GM19193 (cell line): ENCODE measurements at regions not wholly inside any gene's neighbourhood (a gene's known extent, or its start where the extent isn't known, plus 50 kb on each side); places are given as distances from the start of the nearest gene placed in this dataset.

ENCODE experiments used
- POLR2A ChIP-seq: IDR thresholded peaks from 4 replicates; pipeline ENCODE4 v1.6.1; 2011; ENCODE audit not compliant: insufficient read depth, insufficient read length; ENCODE audit errors: extremely low read depth

DNA sequence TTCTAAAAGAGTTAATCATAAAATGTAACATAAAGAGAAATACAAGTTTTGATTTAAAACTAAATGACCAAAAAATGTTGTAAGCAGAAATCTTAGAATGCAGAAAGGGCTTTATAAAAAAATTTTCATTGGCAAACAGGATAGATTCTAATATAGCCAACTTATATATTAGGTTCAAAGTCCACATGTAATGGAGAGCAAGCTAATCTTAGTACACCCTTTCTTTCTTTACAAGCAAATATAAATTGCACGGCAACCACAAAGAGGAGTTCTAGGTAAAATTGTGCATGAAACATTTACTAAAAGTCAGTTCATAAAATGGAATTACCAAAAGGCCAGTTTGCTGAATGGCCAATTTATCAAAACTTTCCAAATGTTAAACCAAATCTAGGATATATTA lies 130.6 kb downstream of the NOL4 start:
- TF ChIP-seq POLR2A, result no peak

DNA sequence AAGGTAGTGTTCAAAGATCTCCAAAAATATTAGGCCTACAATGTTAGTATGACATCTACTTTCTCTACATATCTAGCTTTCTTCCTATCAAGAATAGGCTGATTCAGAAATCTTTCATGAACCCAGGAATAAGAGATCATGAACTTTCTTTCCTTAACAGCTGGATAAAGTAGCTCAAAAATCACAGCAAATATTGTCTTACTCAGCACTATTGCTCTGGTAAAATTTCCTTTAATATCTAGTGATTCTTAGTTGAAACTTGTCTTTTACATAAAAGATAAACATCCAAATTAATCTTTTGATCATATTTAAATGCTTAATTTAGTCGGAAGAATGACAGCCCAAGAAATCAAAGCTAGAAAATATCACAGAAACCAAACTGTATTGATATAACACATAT lies 131.9 kb downstream of the NOL4 start:
- no peak for TF ChIP-seq POLR2A

DNA sequence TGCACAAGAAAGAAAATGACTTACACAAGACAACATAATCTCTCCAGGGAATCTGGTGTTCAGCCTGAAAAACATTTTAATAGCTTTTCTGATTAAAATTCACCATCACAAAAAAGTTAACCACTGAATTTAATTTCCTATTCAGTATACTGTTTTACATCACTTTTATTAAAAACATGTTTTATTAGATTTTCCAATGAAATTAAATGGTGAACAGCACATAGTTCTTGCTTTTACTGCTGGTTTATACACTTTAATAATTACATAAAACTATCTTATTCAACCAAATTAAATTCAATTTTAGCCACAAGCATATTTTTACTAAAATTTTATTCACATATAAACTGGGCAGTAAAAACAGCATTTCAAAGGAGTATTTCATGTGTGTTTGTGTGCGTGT lies 138.3 kb downstream of the NOL4 start:
- TF ChIP-seq POLR2A, result no peak

DNA sequence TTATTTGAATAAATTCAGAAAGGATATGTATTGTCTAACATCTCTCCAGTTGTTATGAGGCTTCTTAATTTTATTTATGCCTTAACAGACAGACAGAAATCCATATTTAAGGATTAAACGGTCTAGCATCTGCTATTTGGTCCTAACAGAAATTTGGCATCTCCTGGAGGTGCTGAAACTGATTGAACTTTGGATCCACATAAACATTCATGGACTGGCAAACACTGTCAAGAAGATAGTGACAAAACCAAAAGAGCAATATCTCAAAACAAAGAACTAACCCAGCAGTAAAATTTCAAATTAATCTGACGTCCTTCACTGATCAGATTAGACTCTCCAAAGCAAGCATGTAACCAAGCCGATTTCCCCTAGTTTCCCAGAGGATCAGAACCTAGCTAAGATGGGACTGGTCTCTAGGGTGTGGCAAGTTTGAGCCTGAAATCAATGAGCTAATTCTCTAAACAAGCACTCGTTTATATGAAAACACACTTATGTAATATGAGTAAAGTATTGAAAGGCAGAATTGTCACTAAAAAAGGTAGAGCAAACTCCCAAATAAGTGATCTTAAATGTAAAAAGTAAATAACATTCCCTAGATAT lies 139.5 kb downstream of the NOL4 start:
- no peak for TF ChIP-seq POLR2A

DNA sequence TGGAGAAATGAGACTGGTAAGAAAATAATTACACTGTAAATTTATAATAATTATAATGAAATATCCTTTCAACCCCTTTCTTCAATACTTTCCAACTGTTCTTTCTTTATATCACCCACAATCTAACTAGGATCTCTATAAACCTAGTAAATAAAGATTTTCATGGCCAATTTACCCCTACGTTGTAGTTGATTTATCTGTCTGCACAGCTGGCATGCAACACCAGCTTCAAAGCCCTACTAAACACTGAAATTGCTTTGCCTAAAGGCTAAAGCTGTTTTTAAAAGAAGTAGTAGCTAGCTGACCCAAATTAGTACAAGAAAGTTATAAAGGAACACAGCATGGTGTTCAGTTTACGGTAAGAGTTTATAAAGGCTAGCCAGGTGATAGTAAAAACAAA lies 140.1 kb downstream of the NOL4 start:
- no peak for TF ChIP-seq POLR2A

DNA sequence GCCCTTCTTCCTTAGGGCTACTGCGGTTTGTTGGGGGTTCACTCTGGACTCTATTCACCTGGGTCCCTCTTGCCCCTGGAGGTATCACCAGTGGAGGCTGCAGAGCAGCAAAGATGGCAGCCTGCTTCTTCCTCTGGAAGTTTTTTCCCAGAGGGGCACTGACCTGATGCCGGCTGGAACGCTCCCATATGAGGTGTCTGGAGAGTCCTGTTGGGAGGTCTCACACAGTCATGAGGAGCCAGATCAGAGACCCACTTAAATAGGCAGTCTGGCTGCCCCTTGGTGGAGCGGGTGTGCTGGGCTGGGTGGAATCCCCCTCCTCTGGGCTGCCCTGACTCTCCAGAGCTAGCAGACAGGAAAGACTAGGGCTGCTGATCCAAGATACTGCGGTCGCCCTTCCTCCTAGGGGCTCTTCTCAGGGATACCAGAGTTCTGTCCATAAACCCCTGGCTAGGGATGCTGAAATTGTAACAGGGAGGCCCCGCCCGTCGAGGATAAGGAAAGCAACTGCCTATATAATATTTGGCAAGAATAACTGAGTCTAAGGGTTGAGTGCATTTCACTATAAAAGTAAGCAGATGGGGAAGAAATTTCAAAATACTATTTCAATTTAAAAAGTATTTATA lies 140.7 kb downstream of the NOL4 start:
- no peak for TF ChIP-seq POLR2A

DNA sequence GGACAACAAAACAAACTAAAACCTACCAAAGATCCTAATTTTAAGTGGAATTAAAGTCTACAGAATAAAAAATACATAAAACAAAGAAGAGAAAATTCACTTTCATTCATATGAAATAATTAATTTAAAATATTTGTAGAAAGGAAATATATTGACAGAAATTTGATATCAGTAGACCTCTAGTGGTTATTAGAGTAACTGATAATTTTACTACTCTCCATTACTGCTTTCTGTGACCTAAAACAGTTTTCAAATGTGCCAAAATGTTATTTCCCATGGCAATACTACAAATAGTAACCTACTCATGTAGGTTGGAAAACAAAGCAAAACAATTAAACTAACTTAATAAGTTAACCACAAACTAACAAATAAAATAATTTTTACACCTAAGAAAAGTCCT lies 147.1 kb downstream of the NOL4 start:
- no peak for TF ChIP-seq POLR2A

DNA sequence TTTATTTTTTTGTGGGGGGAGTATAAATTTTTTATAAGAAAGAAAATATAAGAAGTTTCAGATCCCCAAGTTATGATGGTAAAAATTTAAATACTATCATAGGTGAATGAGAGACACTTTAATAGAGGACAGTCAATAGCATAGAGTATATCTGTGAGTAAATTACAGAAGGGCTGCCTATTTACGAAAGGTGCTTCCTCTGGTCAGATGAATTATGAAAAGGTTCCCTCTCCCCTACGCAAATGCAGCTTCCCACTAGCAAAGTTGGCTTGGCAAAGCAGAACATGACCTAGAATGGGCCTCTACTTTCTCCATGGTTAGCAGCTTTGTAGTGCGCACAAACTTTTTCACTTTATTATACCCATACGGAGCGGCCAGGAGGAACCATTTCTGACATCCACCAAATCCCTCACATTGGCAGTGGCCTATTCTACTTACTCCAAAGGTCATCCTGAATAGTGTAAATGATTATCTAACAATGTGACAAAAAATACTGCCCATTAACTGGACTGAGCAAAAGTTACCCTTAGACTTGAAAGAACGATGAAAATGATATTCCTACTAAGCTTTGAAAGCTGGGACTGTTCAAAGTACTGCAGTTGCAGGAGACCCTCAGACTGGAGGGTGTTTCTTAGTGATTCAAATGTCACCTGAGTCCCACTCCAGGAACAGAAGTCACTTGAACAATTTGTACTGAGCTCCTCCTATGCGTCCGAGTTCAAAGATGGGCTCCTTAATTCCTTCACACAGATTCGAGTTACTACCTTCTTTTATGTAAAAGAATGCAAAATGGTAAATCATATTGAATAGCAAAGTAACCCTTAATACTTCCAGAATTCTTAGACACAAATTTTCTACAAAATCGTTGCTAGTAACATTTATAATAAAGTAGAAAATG lies 148.5 kb downstream of the NOL4 start:
- no peak for TF ChIP-seq POLR2A

DNA sequence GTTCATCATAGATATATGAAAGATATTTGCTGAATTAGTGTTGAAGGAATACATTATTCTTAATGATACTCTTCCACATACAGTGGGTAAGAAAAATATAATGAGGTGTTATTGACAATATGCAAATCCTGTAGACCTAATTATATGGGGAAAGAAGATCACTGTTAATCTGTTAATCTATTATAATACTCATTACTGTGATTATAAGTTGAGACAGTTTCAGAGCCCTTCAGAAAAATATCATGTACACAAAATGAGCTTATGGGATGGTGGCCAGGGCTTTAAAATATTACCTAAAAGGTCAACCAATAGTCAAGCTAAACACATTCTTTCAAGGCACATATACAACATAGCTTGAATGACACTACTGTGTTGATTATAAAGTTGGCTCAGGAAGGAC lies 163.5 kb downstream of the NOL4 start:
- no peak for TF ChIP-seq POLR2A

DNA sequence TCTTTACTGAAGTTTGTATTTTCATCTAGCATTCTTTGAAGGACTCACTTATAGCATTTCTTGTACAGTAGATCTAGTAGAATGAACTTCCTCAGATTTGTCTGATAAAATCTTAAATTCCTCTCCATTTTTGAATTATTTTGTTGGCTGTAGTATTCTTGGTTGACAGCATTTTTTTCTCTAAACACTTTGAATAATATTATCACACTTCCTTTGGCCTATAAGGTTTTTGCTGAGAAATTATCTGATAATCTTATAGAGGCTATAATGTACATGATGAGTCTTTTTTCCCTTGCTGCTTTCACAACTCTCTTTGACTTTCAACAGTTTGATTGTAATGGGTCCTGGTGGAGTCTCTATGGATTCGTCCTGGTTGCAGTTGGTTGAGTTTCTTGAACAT lies 169.5 kb downstream of the NOL4 start:
- no peak for TF ChIP-seq POLR2A

DNA sequence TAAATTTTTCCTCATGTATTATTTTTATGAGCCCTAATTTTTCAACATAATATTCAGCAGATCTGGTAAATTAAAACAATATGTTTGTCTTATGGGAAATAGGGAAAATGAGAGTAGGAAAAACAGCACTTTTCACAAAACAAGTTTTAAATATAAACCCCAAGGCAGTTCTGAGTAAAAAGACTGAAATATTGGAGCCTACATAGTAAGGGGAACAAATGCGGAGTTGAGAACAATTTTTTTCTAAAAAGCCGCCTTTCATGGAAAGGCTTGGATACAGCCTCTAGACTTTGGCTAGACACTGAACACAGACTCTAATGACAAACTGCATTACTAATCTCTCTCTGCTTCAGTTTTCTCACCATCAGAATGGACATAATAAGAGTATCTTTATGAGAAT lies 174.1 kb downstream of the NOL4 start:
- no peak for TF ChIP-seq POLR2A

DNA sequence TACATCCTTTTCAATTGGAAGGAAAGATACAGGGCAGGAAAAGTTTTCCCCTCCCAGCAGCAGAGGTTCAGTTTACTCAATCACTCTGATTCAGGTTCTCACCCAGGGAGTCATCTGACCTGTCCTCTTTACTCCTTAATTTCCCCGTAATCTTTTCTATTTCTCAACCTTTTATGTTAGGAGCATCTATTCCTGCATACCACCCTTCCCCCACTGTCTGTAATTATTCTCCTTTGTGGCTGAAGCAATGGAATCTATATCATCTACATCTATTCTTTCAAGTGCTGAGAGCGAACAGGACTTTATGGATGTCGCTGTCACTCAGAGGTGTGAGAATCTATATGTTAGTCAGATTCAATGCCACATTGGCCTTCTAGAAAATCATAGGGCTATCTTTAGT lies 175.2 kb downstream of the NOL4 start:
- no peak for TF ChIP-seq POLR2A

DNA sequence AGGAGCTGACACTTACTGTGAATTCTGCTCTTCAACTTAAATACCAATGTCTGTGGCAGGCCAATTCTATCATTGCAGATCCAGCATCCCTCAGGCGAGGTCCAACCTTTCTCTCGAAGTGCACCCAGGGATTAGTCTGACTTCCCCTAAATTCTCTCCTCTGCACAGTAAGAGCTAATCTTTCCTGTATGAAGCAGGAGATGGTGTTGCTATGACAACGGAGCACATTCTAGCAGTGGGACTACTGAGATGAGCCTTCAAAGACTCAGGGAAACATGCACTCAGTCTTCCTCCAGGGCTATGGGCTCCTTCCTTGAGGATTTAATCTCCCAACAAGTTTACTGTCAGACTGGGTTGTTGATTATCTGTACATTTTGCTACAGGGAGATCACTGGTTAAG lies 176.3 kb downstream of the NOL4 start:
- TF ChIP-seq POLR2A, result no peak

DNA sequence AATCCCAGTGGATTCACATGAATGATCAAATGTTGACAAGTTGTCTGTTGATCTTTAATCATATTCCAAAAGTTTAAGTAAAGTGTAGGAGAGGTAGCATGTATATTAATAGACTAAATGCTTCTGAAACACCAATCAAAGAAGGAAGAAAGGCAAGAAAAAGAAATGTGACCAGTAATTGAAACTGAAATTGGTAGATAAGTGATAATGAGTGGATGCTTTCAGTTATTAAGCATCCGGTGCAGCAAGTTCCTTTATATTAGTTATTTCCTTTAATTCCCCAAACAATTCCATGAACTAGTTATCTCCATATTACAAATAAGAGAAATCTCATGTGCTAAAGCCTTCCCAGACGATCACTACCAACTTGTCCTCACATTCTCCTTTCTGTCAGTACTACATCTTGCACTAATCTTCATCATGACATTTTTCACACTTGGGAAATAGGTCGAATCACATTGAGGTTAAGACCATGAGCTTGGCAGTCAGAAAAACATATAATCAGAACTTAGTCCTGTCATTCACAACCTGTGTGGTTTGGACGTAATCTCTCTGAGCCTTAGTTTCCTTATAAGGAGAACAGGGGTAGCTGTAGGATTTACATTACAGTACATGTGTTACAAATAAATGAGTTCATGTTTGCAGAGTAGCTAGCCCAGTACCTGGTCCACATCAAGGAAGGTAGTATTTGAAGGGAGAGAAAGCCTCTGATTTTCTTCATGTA lies 182.1 kb downstream of the NOL4 start:
- no peak for TF ChIP-seq POLR2A

DNA sequence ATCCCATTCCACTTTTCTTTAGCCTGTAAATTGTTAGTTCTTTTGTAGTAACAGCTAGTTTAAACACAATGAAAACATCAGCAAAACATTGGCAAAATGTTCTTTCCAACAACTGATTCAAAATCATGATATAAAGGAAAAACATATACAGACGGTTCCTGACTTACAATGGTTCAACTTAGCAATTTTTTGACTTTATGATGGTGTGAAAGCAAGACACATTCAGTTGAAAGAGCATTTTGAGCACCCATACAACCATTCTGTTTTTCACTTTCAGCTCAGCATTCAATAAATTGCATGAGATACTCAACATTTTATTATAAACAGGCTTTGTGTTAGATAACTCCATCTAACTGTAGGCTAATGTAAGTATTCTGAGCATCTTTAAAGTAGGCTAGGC lies 185.1 kb downstream of the NOL4 start:
- no peak for TF ChIP-seq POLR2A

DNA sequence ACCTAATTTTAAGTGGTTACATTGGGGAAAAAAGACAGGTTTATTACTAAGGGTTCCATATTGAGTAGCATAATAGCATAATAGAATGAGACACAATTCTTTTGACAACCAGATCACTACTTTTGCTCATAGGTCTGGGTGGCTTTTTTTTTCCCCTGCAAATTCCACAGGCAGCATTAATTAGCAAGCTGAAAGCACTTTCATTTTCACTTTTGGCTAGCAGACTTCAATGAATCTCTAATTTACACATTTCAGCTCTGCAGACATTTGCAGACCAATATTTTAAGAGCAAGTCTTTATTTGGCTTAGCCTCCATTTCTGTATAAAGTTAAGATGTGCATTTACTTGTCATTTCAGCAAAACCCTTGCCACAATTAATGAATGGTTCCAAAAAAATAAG lies 185.5 kb downstream of the NOL4 start:
- no peak for TF ChIP-seq POLR2A

DNA sequence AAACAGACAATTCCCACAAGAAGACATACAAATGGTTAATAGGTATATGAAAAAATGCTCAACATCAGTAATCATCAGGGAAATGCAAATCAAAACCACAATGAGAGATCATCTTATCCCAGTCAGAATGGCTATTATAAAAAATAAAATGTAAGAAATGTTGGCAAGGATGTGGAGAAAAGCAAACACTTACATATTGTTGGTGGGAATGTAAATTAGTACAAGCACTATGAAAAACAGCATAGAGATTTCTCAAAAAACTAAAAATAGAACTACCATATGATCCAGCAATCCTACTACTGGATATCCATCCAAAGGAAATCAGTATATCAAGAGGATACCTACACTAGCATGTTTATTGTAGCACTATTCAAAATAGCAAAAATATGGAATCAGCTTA lies 186.6 kb downstream of the NOL4 start:
- TF ChIP-seq POLR2A, result no peak
